ENCODE measurements at regions not wholly inside any gene's neighbourhood (a gene's known extent, or its start where the extent isn't known, plus 50 kb on each side); places are given as distances from the start of the nearest gene placed in this dataset.

DNA sequence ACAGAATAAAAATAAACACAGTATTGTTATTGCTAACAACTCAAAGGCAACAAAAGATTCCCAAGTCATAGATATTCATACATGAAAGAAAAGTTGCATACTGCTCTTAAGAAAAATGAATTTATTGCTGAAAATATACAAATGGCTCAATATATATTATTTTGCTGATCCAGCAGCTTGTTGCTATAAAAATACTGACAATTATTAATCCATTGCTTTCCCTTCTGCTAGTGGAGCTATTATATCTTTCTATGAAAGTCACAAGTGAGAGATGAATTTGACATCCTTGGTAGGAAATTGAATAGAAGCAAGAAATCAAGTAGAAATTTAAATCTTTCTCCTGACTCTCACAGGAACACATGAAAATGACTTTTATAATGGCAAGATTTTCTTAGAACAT lies 179.2 kb upstream of the MBNL1 start:
- DNase-seq (ENCODE audit: low read depth, low spot score) = no peak
- no peak overlapping the region for H3K4me3 ChIP-seq (ENCODE audit: low read length)

DNA sequence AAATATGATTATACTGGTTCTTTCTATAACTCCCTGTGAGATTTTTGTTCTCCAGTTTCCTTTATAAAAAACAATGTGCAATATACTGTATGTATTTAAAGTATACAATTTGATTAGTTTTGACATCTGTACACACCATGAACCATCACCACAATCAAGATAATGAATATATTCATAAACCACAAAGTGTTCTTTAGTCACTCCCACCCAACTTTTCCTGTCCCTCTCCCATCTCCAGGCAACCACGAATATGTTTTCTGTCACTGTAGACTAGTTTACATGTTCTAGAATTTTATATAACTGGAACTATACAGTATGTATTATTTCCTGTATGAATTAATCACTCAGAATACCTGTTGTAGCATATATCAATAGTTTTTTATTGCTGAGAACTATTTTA lies 177.0 kb upstream of the MBNL1 start:
- no peak for DNase-seq (ENCODE audit: low read depth, low spot score)
- no peak overlapping the region for H3K4me3 ChIP-seq (ENCODE audit: low read length)

DNA sequence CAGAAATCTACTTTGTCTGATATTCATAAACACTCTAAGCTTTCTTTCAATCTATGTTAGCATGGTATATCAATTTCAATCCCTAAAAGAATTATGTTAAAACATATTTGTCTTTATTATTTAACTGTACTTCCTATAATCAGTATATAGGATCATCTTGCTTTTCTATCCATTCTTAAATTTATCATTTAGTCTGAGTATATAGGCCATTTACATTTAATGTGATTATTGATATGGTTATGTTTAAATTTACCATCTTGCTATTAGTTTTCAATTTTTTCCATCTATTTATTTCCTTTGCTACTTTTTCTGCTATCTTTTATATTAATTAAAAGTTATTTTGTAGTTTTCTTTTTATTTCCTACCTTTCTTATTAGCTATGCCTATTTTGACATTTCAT lies 174.8 kb upstream of the MBNL1 start:
- no peak for DNase-seq (ENCODE audit: low read depth, low spot score)

DNA sequence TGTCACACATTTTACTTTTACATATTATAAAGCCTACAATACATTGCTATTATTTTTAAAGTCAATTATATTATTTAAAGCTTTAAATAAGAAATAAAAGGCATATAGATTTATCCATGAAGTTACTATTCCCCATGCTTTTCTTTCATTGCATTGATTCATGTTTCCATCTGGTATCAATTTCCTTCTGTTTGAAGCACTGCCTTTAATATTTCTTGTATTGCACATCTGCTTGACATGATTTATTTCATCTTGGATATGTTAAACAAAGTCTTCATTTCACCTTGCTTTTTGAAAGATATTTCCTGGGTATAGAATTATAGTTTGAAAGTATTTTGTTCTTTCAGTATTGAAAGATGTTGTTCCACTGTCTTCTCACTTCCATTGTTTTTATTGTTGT lies 174.3 kb upstream of the MBNL1 start:
- no peak overlapping the region for H3K4me3 ChIP-seq (ENCODE audit: low read length)
- DNase-seq (ENCODE audit: low read depth, low spot score) = no peak

More for the DNA sequence above, 174.8 kb upstream of the MBNL1 start:
- H3K4me3 ChIP-seq (ENCODE audit: low read length) = no peak overlapping the region

DNA sequence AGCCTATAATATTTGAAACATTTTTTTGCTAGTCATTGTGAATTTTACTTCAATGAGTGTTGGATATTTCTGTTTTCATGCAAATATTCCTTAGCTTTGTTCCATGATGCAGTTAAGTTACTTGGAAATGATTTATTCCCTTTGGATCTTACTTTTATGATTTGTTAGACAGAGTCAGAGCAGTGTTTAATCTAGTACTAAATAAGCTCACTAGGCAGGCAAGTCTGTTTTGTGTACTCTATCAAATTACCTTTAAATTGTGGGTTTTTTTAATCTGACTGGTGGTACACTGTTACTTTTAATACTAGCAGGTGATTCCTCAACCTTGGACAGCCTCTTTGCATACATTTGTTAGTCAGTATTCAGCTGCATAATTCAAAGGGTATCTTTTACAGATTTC lies 173.3 kb upstream of the MBNL1 start:
- no peak for DNase-seq (ENCODE audit: low read depth, low spot score)
- H3K4me3 ChIP-seq (ENCODE audit: low read length) = no peak overlapping the region

DNA sequence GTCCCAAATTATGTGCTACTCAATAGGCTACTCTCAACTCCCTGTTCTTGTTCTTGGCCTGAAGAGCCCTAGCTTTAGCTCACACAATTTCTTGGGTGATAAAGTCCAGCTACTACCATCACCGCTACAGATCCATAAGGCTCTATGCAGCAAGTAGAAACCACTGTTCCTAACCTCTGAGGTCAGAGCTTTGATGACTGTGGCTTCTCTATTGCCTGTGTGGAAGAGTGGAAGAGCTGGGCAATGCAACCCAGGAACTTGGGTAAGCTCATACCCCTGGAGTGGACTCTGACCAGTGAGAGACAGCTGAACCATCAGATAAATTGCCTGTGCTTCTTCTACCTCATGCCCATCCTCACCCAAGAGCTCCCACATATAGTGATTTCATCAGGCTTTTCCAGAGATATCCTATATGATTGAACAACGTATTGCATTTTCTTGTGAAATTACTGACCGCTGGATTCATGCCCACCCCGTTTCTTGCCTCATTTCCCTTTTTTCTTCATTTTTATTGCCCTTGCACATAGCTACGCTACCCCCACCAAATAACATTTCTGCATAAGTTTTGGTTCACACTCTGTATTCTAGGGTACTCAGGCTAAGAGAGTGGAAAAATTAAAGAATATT lies 172.3 kb upstream of the MBNL1 start:
- no peak overlapping the region for H3K4me3 ChIP-seq (ENCODE audit: low read length)
- DNase-seq (ENCODE audit: low read depth, low spot score) = no peak

DNA sequence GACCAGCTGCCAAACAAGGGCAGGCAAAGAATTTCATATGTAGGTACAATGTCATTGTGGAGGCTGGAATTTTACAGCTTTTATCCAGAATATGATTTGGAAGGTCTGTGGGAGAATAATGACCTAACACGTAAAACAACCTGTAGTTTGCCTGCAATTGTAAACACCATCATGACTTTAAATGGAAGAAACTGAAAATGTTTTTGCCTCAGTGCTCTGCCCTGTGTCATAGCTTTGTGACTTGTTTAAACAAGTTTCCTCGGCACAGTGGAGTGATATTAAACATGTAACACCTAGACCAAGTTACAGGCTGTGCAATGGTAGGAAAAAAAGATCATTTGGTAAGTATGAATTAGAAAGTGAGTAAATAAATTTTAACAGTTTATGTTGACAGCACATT lies 171.6 kb upstream of the MBNL1 start:
- no peak overlapping the region for H3K4me3 ChIP-seq (ENCODE audit: low read length)
- no peak for DNase-seq (ENCODE audit: low read depth, low spot score)

DNA sequence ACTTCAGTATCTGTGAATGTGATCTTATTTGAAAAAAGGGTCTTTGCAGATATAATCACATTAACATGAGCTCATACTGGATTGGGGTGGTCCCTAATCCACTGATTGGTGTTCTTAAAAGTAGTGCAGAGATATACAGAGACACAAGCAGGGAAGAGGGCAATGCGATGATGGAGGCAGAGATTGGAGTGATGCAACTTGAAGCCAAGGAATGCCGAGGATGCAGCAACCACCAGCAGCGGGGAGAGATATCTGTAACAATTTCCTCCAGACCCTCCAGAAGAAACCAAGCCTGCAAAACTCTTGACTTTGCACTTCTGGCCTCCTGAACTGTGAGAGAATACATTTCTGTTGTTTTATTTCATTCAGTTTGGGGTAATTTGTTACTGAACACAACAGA lies 171.0 kb upstream of the MBNL1 start:
- no peak overlapping the region for H3K4me3 ChIP-seq (ENCODE audit: low read length)
- no peak for DNase-seq (ENCODE audit: low read depth, low spot score)

DNA sequence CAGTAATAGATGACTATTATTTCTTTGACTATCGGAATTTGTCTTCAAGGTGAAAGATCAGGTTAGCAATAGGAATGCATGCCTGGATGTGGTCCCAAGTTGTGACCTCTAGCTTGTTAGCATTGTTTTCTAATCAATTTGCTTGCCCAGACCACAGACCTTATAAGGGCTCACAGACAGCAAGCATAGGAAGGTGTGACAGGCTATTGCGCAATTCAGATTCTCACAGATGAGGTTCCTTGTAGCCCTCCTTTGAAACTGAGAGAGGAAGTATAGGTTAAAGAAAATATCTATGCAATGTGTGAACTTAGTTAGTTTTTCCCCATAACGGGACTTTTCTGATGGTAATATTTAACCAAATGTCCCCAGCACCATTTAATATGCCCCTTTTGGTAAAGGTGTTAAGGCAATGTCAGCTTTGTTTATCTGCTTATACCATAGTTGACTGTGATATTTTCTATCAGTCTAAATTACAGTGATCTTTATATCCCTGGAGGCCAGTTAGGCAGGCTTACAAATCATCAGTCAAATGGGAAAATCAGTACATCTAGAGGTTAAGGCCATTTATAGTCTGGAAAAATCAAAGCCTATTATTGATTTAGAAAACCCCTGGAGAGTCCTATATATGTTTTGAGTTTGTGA lies 168.1 kb upstream of the MBNL1 start:
- H3K4me3 ChIP-seq (ENCODE audit: low read length) = no peak overlapping the region
- no peak for DNase-seq (ENCODE audit: low read depth, low spot score)

DNA sequence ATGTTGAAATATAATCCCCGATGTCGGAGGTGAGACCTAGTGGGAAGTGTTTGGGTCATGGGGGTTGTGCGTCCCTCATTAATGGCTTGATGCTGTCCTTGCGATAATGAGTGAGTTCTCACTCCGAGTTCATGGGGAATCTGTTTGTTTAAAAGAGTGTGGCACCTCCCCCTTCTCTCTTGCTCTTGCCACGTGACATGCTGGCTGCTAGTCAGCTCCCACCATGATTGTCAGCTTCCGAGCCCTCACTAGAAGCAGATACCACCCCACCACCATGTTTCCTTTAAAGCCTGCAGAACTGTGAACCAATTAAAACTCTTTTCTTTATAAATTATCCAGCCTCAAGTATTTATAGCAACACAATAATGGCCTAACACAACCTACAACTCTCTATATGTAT lies 166.3 kb upstream of the MBNL1 start:
- no peak overlapping the region for H3K4me3 ChIP-seq (ENCODE audit: low read length)
- no peak for DNase-seq (ENCODE audit: low read depth, low spot score)

DNA sequence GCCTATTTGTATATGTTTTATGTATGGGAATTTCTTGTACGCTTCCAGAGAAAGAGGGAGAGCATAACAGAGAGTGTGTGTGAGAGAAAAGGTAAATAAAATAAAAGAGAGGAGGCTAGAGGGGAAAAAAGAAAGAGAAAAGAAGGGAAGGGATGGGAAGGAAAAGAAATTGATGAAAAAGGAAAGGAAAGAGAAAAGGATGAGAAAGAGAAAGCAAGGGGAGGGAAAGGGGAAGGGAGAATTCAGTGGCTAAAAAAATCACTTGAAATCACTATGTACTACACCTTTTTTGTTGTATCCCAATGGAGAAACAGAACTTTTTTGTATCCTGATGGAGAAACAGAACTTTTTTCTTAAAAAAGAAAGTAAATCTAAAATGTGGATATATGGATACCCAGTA lies 165.5 kb upstream of the MBNL1 start:
- no peak overlapping the region for H3K4me3 ChIP-seq (ENCODE audit: low read length)
- DNase-seq (ENCODE audit: low read depth, low spot score) = no peak

DNA sequence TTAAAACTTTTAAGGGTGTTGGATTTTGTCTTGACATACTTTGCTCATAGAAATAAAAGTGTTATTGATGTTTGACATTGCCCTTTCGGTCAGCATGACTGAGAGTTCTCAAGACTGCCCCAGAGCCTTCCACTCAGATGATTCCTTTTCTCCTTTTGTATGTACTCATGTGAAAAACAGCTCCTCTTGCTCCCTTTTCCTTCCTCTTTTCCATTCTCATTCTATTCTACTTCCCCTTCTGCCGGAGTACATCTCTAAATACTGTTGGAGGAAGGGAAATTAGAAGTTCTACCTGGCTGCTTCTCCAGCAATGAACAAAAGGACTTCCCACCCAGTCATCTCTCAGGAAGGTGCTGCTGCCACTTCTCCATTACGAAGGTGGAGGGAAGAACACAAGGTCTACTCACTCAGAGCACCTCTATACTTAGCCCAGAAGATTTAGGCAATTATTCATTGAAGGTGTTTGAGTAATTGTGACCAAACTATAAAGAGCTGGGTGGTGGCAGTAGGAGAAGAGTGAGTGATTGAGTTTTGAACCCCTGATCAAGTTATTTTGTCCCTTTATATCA lies 163.8 kb upstream of the MBNL1 start:
- H3K4me3 ChIP-seq (ENCODE audit: low read length) = no peak overlapping the region
- DNase-seq (ENCODE audit: low read depth, low spot score) = no peak

DNA sequence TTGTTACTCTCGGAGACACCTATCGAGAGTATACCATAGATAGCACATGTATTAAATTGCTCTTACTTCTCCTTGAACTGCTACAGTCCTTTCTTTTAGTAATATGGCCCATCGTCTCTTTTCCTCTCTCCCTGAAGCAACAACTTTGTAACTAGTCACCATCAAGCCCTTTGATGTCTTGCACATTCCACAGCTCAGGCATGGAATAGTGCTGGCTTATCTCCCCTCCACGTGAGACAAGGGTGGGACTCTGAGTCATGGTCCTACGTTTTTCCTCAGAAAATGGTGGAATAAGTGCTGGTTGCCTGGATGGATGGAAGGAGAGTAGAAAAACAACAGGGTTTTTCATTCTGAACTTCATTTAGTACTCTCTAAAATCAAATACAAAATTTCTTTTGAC lies 163.3 kb upstream of the MBNL1 start:
- no peak for DNase-seq (ENCODE audit: low read depth, low spot score)
- no peak overlapping the region for H3K4me3 ChIP-seq (ENCODE audit: low read length)

DNA sequence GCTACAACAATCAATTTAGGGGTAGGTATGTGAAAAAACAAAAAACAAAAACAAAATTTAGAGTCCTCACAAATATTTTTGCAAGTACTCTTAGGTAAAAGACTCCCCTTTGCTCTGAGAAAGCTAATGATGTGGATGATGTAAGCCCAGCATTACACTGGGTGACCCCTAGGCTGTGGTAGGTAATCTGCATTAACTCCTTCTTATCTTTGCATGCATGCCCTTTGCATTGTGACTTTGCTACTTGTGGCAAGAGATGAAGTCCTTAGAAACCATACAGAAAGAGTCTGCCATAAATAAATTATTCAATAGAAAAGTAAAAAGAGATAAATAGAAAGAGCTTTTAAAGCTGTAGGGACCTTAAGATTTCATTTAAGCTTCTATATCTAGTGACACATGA lies 159.7 kb upstream of the MBNL1 start:
- DNase-seq (ENCODE audit: low read depth, low spot score) = no peak
- no peak overlapping the region for H3K4me3 ChIP-seq (ENCODE audit: low read length)

DNA sequence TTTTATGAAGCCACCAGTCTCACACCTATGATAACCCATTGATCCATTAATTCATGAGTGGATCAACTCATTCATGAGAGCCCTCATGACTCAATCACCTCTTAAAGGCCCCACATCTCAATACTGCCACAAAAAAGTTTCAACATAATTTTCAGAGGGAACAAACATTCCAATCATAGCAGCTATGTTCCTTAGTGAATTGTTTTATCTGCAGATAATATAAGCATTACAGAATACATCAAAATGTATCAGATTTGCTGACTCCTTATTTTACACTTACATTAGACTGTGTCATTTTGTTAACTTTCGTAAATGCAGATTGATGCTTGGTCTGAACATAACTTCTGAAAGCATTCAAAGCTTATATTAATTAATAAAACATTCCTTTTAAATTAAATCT lies 155.3 kb upstream of the MBNL1 start:
- no peak overlapping the region for H3K4me3 ChIP-seq (ENCODE audit: low read length)
- no peak for DNase-seq (ENCODE audit: low read depth, low spot score)

DNA sequence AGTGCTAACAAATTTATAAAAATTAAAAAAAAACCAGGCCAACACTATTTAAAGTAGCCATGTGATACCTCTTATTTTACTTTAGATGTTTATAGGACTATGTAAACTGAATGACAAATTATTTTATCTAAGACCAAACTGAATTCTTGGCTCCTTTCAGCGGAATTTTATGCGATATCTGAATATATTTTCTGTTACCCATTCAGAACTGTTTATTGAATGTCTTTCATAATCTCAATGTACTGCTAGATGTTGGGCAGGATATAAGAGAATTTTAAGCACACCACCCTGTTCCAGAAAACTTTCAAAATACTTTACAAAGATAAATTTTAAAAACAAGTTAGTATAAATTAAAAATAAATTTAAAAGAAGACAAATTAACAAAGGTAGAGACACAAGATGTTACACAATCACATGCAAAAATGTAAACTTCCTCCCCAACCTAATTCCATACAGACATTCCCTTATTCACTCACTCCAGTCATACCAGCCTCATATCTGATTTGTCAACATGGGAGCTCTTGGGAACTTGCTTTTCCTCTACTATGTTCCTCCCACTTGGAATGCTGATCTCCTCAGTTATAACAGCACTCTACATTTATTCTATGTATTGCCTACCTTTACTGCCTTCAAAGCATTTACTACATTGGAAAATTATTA lies 154.6 kb upstream of the MBNL1 start:
- no peak overlapping the region for H3K4me3 ChIP-seq (ENCODE audit: low read length)

DNA sequence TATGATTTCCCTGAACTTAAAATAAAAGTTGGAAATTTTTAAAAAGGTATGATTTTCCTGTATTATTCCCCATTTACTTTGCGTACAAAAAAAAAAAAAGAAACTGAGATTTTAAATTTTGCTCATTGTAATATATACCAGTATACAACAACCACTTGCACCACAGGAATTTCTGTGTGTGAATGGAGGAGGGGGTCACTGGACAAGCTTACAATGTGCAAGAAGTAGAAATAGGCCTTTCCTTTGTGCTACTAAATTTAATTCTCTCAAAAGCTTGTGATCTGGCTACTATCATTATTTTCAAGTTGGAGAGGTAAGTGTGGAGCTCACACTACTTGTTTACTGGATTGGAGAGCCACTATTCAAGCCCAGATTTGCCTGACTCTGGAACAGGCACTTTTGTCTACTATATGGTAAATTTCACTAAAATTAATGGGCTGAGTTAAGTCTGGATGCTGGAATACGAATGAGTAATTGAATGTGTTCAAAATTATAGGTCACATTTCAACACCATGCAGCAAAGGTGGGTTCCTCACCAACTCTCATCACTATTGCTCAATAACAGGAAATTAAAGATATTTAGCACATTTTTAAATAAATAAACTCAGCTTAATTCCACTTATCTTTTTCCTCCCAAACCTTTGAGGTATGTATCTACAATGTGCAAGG lies 148.0 kb upstream of the MBNL1 start:
- no peak overlapping the region for H3K4me3 ChIP-seq (ENCODE audit: low read length)
- DNase-seq (ENCODE audit: low read depth, low spot score) = no peak

More for the DNA sequence above, 154.6 kb upstream of the MBNL1 start:
- DNase-seq (ENCODE audit: low read depth, low spot score) = no peak

DNA sequence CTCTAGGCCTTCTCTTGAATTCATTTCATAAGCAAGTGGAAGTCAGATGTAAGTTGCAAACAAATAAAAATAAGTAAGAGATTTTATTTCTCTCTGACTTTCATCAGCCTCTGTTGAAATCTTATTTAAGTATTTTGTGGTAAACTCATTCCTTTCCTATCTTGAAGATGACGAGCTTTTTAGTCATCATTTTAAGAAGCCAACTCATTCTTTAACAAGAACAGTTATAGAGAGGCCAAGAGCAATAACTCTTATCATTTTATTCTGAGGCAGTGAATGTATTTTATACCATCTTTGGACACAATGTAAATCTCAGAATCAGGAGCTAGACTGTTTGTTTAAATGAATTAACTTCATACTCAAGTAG lies 147.5 kb upstream of the MBNL1 start:
- no peak overlapping the region for H3K4me3 ChIP-seq (ENCODE audit: low read length)
- DNase-seq (ENCODE audit: low read depth, low spot score) = no peak

DNA sequence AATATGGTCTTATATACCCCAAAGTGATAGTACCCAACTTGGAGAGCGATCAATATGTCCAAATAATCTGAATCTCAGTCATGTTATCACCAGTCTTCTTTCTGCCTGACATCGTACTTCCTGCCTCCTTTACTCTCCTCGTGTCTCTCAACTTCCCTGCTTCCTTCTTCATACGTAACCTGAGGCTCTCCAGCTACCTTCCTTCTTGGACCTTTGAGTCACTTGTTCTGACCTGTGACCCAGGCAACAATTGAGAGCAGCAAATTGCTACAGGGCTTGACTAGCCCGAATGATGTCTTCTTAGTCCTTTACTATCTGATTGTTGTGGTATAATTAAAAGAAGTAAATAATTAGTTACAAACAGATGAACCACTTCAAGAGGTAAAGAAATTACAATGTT lies 145.9 kb upstream of the MBNL1 start:
- H3K4me3 ChIP-seq (ENCODE audit: low read length) = no peak overlapping the region
- DNase-seq (ENCODE audit: low read depth, low spot score) = no peak

DNA sequence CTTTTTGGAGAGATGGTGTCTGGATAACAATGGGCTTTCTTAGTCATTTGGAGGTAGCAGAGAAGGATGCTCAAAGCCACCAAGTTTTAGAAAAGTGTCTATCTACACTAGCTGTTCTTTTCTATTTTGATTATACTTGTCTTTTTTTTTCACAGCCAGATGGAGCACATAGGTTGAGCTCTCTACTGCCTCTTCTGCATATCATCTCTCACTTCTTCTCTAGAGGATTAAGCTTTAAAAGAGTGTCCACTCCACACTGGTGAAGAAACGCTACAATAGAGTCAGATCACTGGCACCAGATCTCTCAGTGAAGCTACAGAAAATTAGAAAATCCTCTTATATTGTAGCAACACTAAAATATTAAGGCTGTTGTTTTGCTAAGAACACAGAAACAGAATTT lies 145.3 kb upstream of the MBNL1 start:
- no peak for DNase-seq (ENCODE audit: low read depth, low spot score)
- H3K4me3 ChIP-seq (ENCODE audit: low read length) = no peak overlapping the region

Data from Jurkat, Clone E6-1 (cell line).